HG03025 (cell line): ENCODE measurements at regions not wholly inside any gene's neighbourhood (a gene's known extent, or its start where the extent isn't known, plus 50 kb on each side); places are given as distances from the start of the nearest gene placed in this dataset.
"Not testable (repeated sequence)": the region's sequence is repeated elsewhere in the genome, so short reads cannot be mapped to it uniquely, and the experiment has no call there.

Experiments
- ATAC-seq: cut with Tn5 transposase; IDR thresholded peaks from one replicate; pipeline ENCODE4 v1.9.1; 2021; ENCODE audit warnings: mild to moderate bottlenecking, moderate library complexity; ENCODE audit not compliant: unreplicated experiment, low FRiP score

DNA sequence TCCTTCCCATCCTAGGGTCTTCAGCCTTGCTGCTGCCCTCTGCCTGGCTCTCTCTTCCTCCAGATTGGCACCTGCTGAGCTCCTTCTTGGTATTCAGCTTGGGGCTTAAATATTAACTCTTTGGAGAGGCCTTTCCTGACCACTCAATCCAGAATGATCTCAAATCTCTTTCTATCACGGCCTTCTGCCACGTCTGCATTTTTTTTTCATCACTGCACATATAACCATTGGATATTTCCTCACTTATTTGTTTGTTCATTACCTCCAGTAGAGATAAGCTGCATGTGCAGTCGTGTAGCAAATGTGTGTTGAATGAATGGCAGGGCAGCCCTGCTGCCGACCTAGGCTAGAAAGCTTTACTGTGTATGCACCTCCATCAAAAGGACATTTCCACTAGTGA, 51.6 kb upstream of the MPP7 start:
- no peak for ATAC-seq

DNA sequence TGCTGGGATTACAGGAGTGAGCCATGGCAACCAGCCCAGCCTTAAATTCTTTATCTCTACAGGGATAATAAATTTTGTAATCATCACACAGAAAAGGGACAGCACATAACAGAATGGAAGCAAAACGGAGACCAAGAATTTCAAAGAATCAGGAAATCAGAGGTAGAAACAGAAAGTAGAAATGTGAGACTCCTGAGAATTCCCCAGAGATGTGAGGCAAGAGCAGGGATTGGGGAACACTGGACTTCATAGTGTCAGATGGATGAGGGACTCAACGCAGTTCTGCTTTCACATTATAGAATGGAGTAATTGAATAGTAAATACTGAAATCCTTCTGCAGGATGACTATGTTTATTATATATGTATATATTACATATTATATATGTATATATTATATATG, 52.5 kb upstream of the MPP7 start:
- no peak for ATAC-seq

DNA sequence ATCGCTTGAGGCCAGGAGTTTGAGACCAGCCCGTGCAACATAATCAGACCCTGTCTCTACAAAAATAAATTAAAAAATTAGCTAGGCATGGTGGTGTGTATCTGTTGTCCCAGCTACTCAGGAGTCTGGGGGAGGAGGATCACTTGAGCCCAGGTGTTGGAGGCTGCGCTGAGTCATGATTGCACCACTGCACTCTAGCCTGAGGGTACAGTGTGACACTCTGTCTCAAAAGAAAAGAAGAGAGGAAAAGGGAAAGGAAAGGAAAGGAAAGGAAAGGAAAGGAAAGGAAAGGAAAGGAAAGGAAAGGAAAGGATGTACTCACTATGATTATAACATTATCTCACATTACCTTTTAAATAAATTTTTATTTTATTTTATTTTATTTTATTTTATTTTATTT, 56.5 kb upstream of the MPP7 start:
- no peak for ATAC-seq

DNA sequence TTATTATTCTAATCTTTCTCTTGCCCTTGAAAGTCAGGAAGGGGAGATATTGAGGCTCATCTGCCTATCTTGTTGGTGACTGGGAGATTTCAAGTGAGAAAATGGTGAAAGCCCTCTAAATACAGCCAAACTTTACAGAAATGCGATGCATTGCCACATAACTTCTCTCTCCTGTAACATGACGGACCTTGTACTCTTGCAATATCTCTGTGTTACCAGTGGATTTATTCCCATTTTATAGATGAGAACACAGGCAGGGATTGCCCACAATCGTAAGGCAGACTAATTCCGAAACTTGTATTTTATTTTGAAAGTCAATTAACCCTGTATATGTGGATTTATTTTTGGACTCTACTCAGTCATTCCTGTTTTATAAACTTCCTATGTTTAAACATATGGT, 57.3 kb upstream of the MPP7 start:
- ATAC-seq: no peak

DNA sequence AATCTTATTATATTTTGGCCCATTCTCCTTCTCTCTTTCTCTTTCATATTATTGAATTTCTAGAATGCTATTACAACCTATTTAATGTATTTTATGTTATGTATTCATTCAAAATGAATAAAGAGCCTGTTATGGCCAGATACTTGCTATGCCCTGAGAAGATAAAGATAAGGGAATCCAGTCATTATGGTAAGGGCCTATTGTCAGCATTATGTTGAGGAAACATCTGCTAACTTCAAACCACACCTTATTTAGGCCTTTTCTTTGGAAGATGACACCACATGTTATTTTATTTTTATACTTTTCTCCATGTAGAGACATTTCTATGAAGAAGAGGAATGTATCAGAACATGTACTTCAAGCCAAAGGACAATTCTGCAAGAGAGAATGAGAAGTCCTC, 60.5 kb upstream of the MPP7 start:
- ATAC-seq: no peak

DNA sequence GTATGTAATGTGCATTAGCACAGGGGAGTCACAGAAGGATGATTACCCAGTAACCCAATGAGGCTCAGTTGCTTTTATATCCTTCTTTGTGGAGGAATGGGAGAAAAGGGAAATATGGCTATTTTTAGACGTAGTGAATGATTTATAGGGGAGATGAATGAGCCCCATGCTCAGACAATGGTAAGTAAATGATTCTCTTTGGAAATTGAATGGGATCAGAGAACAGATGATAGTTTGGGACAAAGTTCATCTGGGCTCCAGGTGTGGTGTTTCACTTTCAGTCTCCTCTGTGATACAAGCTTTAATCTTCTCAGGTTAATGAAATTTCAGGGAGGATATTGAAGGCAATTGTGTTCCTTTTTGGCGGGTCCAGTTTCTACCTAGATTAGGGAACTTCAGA, 63.0 kb upstream of the MPP7 start:
- ATAC-seq: no peak

DNA sequence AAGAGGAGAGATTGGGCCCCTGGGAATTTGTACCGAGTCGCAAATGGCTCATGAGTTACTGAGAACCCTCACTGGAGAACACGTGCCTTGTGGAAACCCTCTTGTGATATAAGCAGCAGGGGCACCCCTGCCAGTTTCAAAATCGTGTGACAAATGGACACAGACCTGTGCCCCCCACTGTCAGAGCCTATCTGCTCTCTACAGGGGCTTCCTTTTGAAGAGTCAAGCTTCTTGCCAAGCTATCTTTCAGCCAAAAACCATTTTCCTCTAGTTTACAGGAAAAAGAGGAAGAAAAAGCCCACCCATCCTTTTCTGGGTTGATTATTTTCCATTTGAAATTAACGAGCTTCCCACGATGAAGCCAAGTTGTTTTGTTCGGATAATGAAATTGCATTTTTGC, 64.1 kb upstream of the MPP7 start:
- no peak for ATAC-seq

DNA sequence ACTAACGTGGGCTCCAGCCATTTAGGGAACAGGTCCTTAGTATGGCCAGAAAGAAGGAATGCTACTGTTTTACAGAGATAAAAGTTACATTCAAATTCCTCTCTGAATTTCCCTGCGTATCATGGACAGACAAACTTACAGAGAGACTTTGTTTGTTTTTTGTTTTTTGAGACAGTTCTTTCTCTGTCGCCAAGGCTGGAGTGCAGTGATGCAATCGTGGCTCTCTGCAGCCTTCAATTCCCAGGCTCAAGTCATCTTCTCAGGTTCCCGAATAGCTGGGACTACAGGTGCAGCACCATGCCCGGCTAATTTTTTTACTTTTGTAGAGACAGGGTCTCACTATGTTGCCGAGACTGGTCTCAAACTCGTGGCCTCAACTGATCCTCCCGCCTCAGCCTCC, 64.5 kb upstream of the MPP7 start:
- no peak for ATAC-seq

DNA sequence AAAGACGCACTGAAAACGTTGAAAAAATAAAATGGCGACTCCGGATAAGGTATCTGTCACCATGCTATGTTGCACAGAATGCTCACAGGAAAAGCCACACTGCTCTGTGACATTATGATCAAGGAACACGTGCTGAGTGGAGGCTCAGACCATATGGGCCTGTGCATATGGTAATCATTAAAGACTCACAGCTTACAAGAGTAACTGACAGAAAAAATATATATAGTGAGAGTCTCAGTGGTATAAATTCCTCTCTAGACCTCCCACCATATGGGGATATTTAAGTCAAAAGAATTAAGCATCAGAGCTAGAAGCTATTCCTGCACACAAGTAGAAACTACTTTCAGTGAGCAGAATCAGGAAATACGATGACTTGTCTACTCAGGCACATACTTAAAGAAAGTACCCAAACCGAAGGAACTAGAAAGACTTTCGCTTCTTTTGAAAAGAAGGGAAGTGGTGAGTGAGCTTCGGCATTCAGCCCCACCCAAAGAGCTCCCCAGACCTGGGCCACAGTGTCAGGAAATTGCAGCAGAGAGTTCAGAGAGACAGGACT, 65.1 kb upstream of the MPP7 start:
- peak; percentile 96 for ATAC-seq

DNA sequence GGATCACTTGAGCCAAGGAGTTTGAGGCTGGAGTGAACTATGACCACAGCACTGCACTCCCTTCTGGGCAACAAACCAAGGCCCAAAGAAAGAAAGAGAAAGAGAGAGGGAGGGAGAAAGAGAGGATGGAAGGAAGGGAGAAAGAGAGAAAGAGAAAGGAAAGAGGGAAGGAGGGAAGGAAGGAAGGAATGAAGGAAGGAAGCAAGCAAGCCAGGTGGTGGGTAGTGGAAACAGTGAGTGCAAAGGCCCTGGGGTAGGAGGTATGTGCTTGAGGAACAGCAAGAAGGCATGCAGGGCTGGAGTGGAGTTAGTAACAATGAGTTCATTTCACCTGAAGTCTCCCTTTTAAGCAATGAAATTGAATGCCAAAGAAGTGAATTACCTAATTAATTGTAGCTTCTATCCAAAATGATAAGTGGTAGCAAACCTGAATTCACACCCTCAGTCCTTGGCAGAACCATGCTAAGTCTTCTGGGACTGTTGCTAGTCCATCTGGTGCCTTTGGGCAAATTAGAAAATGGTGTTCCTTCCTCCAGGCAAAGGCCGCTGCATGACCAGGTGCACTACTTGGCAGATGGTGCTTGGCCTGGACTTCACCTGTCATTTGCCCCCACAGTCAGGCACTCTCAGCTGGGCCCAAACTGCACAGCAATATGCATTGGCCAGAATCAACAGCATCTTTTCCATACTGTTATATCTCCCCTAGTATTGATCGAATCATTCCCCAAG, 67.4 kb upstream of the MPP7 start:
- no peak for ATAC-seq

DNA sequence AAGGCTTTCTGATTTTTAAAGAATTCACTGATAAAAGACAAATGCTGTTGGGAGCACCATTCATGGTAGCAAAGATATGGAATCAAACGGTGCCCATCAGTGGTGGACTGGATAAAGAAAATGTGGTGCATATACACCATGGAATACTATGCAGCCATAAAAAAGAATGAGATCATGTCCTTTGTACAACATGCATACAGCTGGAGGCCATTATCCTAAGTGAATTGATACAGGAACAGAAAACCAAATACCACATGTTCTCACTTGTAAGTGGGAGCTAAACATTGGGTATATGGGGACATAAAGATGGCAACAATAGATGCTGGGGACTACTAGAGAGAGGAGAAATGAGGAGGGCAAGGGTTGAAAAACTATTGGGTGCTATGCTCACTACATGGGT, 68.8 kb upstream of the MPP7 start:
- ATAC-seq: not testable (repeated sequence)

DNA sequence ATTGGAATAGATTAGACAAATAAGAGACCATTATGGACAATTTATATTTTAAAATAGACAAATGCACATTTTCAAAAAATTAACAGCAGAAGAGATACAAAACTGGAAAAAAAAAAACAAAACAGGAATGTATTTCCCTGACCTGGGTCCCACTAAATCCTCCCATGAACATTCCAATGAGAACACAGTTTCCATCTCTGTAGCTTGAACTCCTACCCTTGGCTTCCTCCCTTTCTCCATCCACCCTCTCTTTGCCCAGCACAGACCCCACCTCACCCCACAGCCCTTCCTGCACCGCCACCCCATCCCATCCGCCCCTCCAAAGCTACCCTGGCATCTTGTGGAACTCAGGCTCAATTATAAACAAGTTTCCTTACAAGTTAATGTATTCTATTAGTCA, 71.2 kb upstream of the MPP7 start:
- no peak for ATAC-seq

DNA sequence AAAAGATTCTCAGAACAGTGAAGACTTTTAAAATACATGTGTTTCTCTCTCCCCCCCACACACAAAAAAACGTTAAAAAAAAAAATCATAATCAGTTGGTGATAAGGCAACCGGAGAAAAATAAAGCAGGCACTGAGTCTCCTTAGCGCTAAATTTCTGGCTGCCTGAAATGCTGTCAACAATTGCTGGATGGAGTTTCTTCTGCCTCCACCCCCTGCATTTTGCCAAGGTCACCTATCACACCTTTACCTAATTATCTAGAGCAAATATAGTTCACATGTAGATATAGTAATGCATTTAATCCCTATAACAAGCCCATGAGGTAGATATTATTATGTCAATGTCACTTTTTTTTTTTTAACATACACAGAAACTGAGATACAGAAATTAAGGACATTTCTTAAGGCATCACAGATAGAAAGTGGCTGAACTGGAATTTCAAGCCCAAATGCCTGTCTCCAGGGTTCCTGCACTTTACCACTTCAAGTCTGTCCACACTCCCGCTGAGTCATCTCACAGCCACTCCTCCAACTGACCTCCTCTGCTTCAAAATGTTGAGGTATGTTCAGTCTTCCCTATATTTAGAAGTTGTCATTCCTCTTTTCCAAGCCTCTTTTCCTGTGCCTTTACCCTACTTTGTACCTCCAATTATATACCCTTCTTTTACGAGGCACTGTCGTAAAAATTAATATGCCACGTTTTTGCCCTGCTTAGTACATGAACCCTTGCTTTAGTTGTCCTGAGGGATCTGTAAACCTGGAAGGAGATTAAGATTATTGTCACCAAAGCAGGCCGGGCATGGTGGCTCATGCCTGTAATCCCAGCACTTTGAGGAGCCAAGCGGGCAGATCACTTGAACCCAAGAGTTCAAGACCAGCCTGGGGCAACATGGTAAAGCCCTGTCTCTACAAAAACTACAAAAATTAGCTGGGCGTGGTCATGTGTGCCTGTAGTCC, 72.8 kb upstream of the MPP7 start:
- ATAC-seq: no peak

DNA sequence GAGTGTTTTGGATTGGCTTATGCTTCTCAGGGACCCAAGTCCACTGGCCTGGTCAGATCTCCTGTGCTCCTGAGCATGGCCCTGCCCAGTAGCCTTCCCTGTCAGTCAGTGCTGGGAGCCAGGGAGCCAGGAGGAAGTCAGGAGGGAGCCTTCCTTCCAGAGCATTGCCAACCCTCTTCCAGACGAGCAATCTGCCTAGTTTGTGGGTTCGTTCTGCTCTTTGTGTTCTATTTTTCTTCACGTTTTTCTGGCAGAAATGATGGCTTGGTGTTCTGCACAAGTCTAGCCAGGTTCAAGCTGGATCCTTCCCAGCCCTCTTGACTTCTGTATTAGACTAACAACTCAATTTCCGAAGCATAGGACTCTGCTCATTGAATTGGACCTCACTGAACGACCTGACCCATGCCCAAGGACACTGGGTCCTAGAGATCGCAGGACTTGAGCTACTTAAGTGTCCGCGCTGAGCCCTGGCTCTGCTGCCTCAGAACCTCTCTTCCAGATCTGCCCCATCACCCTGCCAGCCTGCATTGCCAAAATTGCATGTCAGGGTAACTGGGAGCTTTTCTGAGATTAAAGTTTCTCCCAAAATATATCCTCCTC, 76.2 kb upstream of the MPP7 start:
- ATAC-seq: no peak

DNA sequence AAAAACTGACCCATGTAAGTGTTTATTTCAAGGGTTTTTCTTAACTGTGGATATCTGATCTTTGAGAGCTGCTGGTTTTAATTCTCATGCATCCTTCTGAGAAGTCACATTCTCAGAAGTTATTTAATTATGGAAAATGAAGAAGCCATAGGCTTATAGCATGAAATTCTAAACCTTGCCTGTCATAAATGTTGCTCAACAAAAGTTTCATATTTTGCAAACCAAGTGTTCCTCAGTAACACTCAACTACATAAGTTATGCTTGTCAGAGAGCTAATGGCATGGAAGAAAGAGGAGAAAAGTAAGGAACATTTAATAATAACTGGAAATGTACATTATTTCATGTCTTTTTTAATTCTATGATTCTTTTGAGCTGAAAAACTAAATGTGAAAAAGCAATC, 78.6 kb upstream of the MPP7 start:
- ATAC-seq: no peak

DNA sequence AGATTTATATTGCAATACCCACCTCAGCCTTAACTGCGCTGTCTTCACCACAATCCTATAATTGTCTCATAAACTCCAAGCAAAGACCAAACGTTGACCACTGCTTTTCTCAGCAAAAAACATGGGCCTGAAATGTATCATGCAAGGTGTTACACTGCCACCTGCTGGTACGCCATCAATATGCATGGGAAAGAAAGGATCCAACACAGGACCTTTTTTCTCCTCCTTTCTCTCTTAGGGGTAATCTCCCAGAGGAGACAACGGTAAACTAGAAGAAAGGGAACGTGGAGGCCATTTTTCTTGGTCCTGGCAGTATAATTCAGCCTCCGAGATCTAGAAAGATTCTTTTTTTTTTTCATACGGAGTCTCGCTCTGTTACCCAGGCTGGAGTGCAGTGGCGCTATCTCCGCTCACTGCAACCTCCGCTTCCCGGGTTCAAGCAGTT, 79.1 kb upstream of the MPP7 start:
- ATAC-seq: peak; percentile 61

DNA sequence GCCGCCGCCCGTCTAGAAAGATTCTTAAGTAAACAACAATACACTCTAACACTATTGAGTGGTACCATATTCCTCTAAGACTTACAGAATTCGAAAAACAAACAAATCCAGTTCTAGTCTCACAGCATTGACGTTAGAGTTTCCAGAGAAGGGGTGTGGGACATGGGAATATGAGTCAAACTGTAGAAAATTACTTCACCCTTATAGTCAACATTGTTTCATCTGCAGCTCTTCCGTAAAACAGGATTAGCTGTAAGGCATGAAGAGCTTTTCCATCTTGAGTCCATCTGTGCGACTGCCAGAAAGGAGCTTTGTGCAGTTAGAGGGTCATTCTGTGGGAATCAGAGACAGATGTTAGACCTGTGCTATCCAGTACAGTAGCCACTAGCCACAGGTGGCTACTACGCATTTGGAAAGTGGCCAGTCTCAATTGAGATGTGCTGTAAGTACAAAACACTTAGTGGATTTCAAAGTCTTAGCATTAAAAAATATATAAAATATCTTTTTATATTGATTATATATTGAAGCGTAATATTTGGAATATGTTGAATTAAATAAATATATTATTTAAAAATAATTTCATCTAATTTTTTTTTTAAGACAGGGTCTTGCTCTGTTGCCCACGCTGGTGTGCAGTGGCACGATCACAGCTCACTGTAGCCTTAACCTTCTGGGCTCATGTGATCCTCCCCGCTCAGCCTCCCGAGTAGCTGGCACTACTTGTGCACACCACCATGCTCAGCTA, 79.8 kb upstream of the MPP7 start:
- no peak for ATAC-seq

DNA sequence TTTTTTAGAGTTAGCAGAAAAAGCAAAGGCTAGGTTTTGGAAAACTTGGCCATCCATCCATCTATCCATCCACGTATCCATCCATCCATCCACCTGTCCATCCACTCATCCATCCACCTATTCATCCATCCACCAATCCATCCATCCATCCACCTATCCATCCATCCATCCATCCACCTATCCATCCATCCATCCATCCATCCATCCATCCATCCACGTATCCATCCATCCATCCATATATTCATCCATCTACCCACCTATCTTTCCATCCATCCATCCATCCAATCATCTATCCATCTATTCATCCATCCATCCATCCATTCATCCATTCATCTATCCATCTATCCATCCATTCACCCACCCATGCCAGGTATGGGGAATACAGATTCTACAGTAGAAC, 81.7 kb upstream of the MPP7 start:
- no peak for ATAC-seq

DNA sequence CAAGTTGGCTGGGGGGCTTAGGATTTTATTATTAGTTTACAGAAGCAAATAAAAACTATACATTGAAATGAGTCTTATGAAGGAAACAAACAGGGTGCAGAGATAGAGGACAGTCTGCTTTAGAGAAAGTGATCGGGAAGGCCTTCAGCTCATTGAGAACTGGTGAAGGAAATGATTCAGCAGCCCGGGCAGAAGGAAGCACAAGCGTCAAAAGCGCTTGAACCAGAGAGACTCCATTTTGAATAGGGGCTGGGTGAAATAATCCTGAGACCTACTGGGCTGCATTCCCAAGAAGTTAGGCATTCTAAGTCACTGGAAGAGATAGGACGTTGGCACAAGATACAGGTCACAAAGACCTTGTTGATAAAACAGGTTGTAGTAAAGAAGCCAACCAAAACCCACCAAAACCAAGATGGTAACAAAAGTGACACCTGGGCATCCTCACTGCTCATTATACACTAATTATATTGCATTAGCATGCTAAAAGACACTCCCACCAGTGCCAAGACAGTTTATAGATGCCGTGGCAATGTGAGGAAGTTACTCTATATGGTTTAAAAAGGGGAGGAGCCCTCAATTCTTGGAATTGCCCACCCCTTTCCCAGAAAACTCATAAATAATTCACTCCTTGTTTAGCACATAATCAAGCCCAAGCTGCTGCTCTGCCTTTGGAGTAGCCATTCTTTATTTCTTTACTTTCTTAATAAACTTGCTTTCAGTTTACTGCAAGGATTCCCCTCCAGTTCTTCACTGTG, 83.1 kb upstream of the MPP7 start:
- no peak for ATAC-seq

DNA sequence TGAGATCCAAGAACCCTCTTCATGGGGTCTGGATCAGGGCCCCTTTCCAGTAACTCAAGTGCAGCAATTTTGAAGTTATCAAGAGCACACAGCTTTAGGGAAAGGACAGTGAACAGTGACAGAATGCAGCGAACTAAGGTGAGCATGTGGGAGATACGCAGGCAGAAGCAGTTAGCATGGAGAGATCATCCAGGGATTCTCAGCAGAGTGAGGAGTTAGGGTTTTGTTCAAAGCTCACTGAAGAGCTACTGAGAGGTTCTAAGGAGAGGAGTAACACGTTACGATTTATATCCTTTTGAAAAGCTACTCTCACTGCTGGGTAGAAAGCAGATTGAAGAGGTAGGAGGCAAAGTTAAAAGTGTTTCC, 83.6 kb upstream of the MPP7 start:
- no peak for ATAC-seq
